Endometrial microvascular endothelial cells (primary cell): ENCODE measurements at regions not wholly inside any gene's neighbourhood (a gene's known extent, or its start where the extent isn't known, plus 50 kb on each side); places are given as distances from the start of the nearest gene placed in this dataset.
"Not testable (repeated sequence)": the region's sequence is repeated elsewhere in the genome, so short reads cannot be mapped to it uniquely, and the experiment has no call there.

Source experiments
- in situ Hi-C: cut with HindIII; loops from 2 replicates; pipeline ENCODE4 v1.10.0; 2017; ENCODE audit warnings: low sequenced_read_pairs, low pct_unique_long_range_greater_than_20kb; ENCODE audit errors: inconsistent ontology term

DNA sequence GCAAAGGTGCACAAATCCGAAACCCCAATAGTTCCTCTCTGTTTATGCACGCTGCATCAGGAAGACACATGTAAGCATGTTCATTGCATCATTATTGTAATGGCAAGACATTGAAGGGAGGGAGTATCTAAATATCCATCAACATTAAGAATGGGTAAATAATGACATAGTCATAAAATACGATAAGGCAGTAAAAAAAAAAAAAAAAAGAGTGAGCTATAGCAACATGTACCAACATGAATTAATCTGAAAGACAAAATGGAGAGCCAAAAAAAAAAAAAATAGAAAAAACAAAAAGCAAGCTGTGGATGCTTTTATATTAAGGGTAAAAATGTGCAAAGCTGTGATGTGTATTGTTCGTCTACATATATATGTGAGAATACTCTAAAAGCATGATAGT, 70.2 kb upstream of the ABLIM1 start:
- in situ Hi-C loops, result no loop called here

GRCh38 chr10:114729103-114729659, 71.1 kb upstream of the ABLIM1 start:
- in situ Hi-C loops, result no loop called here

GRCh38 chr10:114730291-114730690, 72.2 kb upstream of the ABLIM1 start:
- in situ Hi-C loops, result no loop called here

- in situ Hi-C loops, result no loop called here
Observed at GRCh38 chr10:114732931-114733330, 74.9 kb upstream of the ABLIM1 start.

GRCh38 chr10:114735946-114736345, 77.9 kb upstream of the ABLIM1 start:
- in situ Hi-C loops, result no loop called here

GRCh38 chr10:114743521-114744231, 77.9 kb upstream of the FHIP2A start:
- in situ Hi-C loops, result no loop called here

- in situ Hi-C loops, result no loop called here
Observed at GRCh38 chr10:114746531-114746930, 75.0 kb upstream of the FHIP2A start.

GRCh38 chr10:114748241-114748640, 73.3 kb upstream of the FHIP2A start:
- in situ Hi-C loops, result no loop called here

GRCh38 chr10:114749014-114749413, 72.6 kb upstream of the FHIP2A start:
- in situ Hi-C loops, result no loop called here

- in situ Hi-C loops, result no loop called here
Observed at GRCh38 chr10:114749510-114749909, 72.1 kb upstream of the FHIP2A start.

- in situ Hi-C loops, result no loop called here
Observed at GRCh38 chr10:114751856-114752255, 69.7 kb upstream of the FHIP2A start.

GRCh38 chr10:114752570-114752969, 69.0 kb upstream of the FHIP2A start:
- in situ Hi-C loops, result not testable (repeated sequence)

DNA sequence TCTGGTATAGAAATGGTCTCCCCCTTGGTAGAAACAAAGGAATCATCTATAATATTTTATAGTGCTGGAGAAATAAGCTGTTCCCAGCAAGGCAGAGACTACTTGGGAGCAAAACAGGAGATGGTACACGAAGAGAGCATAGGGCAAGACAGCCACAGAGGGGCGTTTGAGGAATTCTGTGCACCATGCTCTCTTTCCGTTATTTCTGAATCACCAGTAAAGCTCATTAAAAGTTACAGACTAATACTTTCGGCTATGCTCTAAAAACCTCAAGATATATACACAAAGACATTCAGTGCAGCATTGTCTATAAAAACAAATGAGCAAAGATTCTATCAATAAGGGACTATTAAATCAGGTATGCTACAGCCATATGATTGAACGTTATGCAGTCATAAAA, 68.5 kb upstream of the FHIP2A start:
- in situ Hi-C loops, result no loop called here

DNA sequence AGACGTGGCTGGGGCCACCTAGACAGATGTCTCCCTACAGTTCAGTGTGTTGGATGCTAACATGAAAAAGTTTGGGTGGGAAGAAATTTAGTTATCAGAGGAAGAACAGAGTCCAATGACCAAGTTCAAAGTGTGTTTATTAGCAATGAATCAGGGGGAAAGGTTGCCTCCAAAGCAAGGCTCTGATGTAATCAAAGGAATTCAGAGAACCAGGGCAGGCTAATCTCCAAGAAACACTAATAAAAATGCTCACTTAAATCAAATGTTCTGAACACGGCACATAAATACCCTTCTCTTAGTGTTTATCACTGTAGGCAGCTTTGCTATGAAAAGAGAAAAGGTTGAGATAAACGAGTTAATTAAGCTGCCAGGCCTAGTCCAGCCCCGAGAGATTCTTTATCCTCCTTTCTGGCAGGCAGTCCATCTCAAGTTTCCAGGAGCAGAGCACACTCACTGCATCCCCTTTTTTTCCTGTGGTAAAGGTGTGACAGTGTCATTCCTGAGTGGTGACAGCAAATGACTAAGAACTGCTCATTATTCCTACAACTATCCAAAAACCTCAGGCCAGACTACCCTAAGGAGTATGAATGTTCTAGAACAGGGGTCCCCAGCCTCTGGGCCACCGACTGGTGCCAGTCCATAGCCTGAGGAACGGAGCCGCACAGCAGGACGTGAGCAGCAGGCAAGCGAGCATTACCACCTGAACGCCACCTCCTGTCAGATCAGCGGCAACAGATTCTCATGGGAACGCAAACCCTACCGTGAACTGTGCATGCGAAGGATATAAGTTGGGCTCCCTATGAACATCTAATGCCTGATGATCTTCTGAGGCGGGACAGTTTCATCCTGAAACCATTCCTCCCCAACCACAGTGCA, 66.9 kb upstream of the FHIP2A start:
- in situ Hi-C loops, result no loop called here

GRCh38 chr10:114755537-114755936, 66.0 kb upstream of the FHIP2A start:
- in situ Hi-C loops, result no loop called here

GRCh38 chr10:114758331-114758730, 63.2 kb upstream of the FHIP2A start:
- in situ Hi-C loops, result no loop called here

DNA sequence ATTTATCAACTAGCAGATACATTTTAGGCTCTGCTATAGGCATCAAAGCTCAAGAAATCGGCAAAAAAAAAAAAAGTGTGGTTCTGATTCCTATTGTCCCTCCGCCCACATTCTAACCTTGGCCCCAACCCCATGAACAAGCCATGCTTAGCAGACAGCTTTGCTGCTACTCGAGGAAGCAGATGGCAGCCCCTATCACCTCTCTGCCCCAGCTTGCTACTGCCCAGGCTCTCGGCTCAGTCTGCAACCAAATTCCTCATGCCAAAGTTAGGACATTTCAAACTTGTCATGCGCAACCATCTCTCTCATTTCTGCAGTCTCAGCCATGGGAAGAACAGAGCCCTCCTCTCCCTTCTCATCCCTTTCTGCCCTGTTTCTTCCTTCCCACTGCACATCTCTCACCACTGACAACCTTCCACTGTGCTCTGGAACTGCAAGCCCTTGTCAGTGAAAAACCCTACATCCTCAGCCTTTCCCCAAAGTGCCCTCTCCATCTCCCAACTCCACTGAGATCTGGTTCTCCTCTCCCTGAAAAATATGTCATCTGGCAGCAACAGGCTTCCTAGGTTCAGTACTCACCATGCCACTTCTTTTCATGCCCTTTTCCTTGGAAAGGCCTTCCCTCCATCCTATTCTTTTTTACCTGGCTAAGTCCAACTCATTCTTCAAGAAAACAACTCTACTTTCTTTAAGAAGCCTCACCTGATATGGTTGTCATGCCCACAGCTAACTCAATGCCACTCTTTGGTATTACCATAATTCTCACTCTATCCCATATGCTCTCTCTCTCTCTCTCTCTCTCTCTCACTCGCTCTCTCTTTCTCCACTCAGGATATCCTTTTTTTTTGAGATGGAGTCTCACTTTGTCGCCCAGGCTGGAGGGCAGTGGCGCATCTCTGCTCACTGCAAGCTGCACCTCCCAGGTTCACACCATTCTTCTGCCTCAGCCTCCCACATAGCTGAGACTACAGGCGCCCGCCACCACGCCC, 60.1 kb upstream of the FHIP2A start:
- in situ Hi-C loops, result loop anchor here (10.0 kb wide), 1 partner anchor 457 kb away; no protein-coding TSS in a partner anchor

DNA sequence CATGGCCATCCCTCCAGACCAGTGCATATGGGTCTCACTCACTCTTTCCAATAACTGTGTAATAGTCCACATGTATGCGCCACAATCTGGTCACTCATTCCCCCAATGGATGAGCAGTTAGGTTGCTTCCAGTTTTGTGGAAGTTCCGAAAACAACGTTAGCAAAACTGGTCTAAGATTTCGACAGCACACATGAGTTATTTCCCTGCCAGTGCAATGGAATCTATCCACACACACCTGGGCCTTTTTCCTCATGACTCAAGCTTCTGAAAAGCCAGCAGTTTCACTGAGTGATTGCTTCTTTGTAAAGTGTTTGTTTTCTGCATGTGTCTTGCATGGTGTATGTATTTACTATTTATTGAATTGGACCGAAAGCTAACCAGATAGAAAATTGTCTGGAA, 58.8 kb upstream of the FHIP2A start:
- in situ Hi-C loops, result loop anchor here (10.0 kb wide), 1 partner anchor 458 kb away; no protein-coding TSS in a partner anchor

DNA sequence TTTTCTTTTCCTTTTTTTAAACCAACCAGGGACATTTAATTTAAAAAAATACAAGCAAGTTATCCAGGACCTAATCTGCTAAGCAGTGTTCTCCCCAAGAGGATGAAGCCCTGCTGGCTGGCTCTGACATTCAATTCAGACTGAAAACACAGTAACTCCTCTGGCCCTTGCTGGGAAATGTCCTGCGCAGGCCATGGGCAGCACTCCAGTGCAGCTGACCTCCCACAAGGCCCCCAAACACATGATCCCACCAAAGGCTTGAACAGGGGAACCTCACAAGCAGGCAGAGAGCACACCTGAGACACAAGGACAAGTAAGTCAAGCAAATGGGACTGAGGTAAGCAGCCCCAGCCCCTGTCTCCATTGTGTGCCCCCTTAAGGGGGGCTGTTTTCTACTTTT, 56.9 kb upstream of the FHIP2A start:
- in situ Hi-C loops, result loop anchor here (10.0 kb wide), 1 partner anchor 460 kb away; no protein-coding TSS in a partner anchor
